ENCODE measurements at regions not wholly inside any gene's neighbourhood (a gene's known extent, or its start where the extent isn't known, plus 50 kb on each side); places are given as distances from the start of the nearest gene placed in this dataset.

DNA sequence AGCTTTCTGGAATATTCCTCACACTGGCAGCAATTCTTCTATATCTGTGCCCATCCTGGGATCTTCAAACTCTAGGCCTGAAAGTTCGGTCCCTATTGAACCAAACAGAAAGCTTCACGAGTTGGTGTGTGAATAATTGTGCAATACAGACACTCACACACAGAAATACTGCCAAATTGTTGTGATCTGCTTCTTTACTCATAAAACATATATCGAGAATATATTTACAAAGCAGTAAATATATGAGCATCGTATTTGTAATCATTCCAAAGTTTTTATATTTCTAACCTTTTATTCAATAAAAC is 56.6 kb upstream of the BEX4 start:
- H3K4me3 ChIP-seq (ENCODE audit: control insufficient read depth, low read depth, low read length): no peak overlapping the region
- no peak for DNase-seq (ENCODE audit: low read depth)
- TF ChIP-seq, protein P1, sequence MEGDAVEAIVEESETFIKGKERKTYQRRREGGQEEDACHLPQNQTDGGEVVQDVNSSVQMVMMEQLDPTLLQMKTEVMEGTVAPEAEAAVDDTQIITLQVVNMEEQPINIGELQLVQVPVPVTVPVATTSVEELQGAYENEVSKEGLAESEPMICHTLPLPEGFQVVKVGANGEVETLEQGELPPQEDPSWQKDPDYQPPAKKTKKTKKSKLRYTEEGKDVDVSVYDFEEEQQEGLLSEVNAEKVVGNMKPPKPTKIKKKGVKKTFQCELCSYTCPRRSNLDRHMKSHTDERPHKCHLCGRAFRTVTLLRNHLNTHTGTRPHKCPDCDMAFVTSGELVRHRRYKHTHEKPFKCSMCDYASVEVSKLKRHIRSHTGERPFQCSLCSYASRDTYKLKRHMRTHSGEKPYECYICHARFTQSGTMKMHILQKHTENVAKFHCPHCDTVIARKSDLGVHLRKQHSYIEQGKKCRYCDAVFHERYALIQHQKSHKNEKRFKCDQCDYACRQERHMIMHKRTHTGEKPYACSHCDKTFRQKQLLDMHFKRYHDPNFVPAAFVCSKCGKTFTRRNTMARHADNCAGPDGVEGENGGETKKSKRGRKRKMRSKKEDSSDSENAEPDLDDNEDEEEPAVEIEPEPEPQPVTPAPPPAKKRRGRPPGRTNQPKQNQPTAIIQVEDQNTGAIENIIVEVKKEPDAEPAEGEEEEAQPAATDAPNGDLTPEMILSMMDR (conservative IDR thresholded peaks at IDR 0.05; ENCODE audit: control insufficient read depth, insufficient read depth, low read depth, low read length): no peak

GRCh38 chrX:103157496-103158316 is 57.2 kb upstream of the BEX4 start:
- DNase-seq (ENCODE audit: low read depth): peak; percentile 55
- TF ChIP-seq, protein P1 (conservative IDR thresholded peaks at IDR 0.05; ENCODE audit: control insufficient read depth, insufficient read depth, low read depth, low read length): peak; percentile 77
- H3K4me3 ChIP-seq (ENCODE audit: control insufficient read depth, low read depth, low read length): no peak overlapping the region

DNA sequence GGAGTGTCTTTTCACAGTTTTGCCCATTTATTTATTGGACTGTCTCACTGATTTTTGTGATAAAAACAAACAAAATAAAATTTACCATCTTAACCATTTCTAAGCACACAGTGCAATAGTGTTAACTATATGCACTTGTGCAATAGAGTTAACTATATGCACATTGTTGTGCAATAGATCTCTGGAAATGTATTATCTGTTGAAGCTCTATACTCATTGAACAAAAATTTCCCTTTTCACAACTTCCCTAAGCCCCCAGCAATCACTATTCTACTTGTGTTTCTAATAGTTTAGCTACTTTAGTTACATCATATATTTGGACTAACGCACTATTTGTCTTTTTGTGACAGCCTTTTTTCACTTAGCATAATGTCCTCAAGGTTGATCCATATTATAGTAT is 59.7 kb upstream of the BEX4 start:
- H3K4me3 ChIP-seq (ENCODE audit: control insufficient read depth, low read depth, low read length): no peak overlapping the region
- TF ChIP-seq, protein P1 (conservative IDR thresholded peaks at IDR 0.05; ENCODE audit: control insufficient read depth, insufficient read depth, low read depth, low read length): no peak
- DNase-seq (ENCODE audit: low read depth): peak; percentile 44

- H3K4me3 ChIP-seq (ENCODE audit: control insufficient read depth, low read depth, low read length): no peak overlapping the region
- TF ChIP-seq, protein P1 (conservative IDR thresholded peaks at IDR 0.05; ENCODE audit: control insufficient read depth, insufficient read depth, low read depth, low read length): no peak
- peak; percentile 15 for DNase-seq (ENCODE audit: low read depth)
These were observed 60.7 kb upstream of the NXF3 start for GRCh38 chrX:103153661-103154060.

DNA sequence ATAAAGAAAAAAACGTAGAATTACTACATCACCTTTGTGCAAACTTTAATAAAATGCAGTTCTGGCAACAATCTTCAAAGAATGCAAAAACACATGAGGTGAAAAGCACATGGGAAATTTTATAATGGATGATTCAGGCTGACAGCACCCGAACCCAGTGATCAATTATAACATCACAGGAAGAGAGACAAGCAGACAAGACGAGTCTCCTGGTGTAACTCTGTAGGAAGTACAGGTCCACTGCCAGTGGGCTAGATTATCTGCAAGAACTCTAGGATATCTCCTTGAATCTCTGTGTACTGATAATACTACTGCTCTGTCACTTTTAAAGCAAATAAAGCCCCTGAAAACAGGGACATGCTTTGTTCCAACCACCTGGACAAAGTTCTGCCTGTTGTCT is 58.9 kb upstream of the NXF3 start:
- no peak overlapping the region for H3K4me3 ChIP-seq (ENCODE audit: control insufficient read depth, low read depth, low read length)
- TF ChIP-seq, protein P1 (conservative IDR thresholded peaks at IDR 0.05; ENCODE audit: control insufficient read depth, insufficient read depth, low read depth, low read length): no peak

DNA sequence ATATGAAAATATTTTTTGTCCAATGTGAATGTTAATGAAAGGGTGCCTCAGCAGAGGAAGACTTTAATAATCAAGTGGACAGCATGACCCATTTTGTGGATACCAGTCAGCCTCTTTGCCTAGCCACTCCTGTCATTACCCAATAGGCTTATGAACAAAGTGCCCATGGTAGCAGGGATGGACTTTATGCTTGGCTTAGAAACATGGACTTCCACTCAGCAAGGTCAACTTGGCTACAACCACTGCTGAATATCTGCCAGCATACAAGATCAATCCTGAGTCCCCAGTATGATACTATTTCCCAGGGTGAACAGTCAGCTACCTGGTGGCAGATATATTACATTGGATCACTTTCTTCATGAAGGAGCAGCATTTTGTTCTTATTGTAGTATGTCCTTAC is 56.7 kb upstream of the NXF3 start:
- no peak for DNase-seq (ENCODE audit: low read depth)
- no peak overlapping the region for H3K4me3 ChIP-seq (ENCODE audit: control insufficient read depth, low read depth, low read length)
- TF ChIP-seq, protein P1 (conservative IDR thresholded peaks at IDR 0.05; ENCODE audit: control insufficient read depth, insufficient read depth, low read depth, low read length): no peak

More for the DNA sequence above, 58.9 kb upstream of the NXF3 start:
- peak; percentile 13 for DNase-seq (ENCODE audit: low read depth)

All from fibroblast of mammary gland (primary cell).